IPS DF 6.9 (cell line): ENCODE measurements at regions not wholly inside any gene's neighbourhood (a gene's known extent, or its start where the extent isn't known, plus 50 kb on each side); places are given as distances from the start of the nearest gene placed in this dataset.

Source experiments
- DNase-seq: peaks from one replicate; pipeline ENCODE4 v3.0.0-alpha.2; 2013; ENCODE audit warnings: low read depth, low spot score
- H3K27ac ChIP-seq: one replicate; pipeline ENCODE4 v1.5.1; 2013; ENCODE audit warnings: low read length, control low read depth
- H3K27me3 ChIP-seq: 2 replicates; pipeline ENCODE4 v1.6.1; 2013; ENCODE audit warnings: mild to moderate bottlenecking, low read length; ENCODE audit not compliant: control insufficient read depth, insufficient read depth
- H3K36me3 ChIP-seq: 2 replicates; pipeline ENCODE4 v1.6.1; 2013; ENCODE audit warnings: low read length; ENCODE audit not compliant: control insufficient read depth, insufficient read depth
- H3K4me1 ChIP-seq: 2 replicates; pipeline ENCODE4 v1.6.1; 2013; ENCODE audit warnings: low read length; ENCODE audit not compliant: control insufficient read depth, insufficient read depth
- H3K4me3 ChIP-seq: 2 replicates; pipeline ENCODE4 v1.5.1; 2013; ENCODE audit warnings: mild to moderate bottlenecking, low read length
- H3K9me3 ChIP-seq: 2 replicates; pipeline ENCODE4 v1.6.1; 2013; ENCODE audit warnings: low read length, inconsistent platforms; ENCODE audit not compliant: control insufficient read depth, insufficient read depth
- WGBS: extraction: QIAGEN DNeasy Blood & Tissue Kit; methylation state at CpG from one replicate; pipeline ENCODE4 v1.1.7; 2013; ENCODE audit warnings: mixed read lengths, missing lambda C conversion rate; ENCODE audit not compliant: insufficient read length, insufficient coverage; 5-methylcytosine and 5-hydroxymethylcytosine counted together

GRCh38 chr2:164243315-164243714 is 378.0 kb downstream of the GRB14 start:
- Histone ChIP-seq H3K4me3 (no peak overlapping the region), H3K27me3 (no peaks in the 10 kb centered on the region), H3K27ac (no peak overlapping the region), H3K36me3 (no peaks in the 10 kb centered on the region), H3K9me3 (no peaks in the 10 kb centered on the region), H3K4me1 (no peaks in the 10 kb centered on the region)
- no peak for DNase-seq

GRCh38 chr2:164242409-164242808 is 378.9 kb downstream of the GRB14 start:
- Histone ChIP-seq H3K27ac (no peak overlapping the region), H3K36me3 (no peaks in the 10 kb centered on the region), H3K4me1 (no peaks in the 10 kb centered on the region), H3K9me3 (no peaks in the 10 kb centered on the region), H3K4me3 (no peak overlapping the region), H3K27me3 (no peaks in the 10 kb centered on the region)
- DNase-seq: no peak
- WGBS: no CpG with 5 or more reads among the region's 3 CpGs

- Histone ChIP-seq H3K4me3 (no peak overlapping the region), H3K27me3 (no peaks in the 10 kb centered on the region), H3K4me1 (no peaks in the 10 kb centered on the region), H3K9me3 (no peaks in the 10 kb centered on the region), H3K36me3 (no peaks in the 10 kb centered on the region), H3K27ac (no peak overlapping the region)
- DNase-seq: no peak
- no CpG with 5 or more reads among the region's 1 CpG for WGBS
These were observed 387.2 kb downstream of the GRB14 start for GRCh38 chr2:164234074-164234473.

GRCh38 chr2:164224007-164224406 is 397.3 kb downstream of the GRB14 start:
- Histone ChIP-seq H3K27me3 (no peaks in the 10 kb centered on the region), H3K27ac (no peak overlapping the region), H3K4me3 (no peak overlapping the region)

GRCh38 chr2:164221473-164221872 is 399.8 kb downstream of the GRB14 start:
- H3K4me1 ChIP-seq: no peaks in the 10 kb centered on the region
- no peaks in the 10 kb centered on the region for H3K9me3 ChIP-seq
- no peak overlapping the region for H3K27ac ChIP-seq
- WGBS: 100% methylated on average over 2 of the region's 2 CpGs
- H3K36me3 ChIP-seq: no peaks in the 10 kb centered on the region
- no peaks in the 10 kb centered on the region for H3K27me3 ChIP-seq
- H3K4me3 ChIP-seq: no peak overlapping the region
- DNase-seq: no peak

More at GRCh38 chr2:164224007-164224406, 397.3 kb downstream of the GRB14 start:
- Histone ChIP-seq H3K4me1 (no peaks in the 10 kb centered on the region), H3K36me3 (no peaks in the 10 kb centered on the region), H3K9me3 (no peaks in the 10 kb centered on the region)
- DNase-seq: no peak

GRCh38 chr2:164220265-164220664 is 401.0 kb downstream of the GRB14 start:
- H3K9me3 ChIP-seq: no peaks in the 10 kb centered on the region
- no CpG with 5 or more reads among the region's 4 CpGs for WGBS
- no peaks in the 10 kb centered on the region for H3K36me3 ChIP-seq
- H3K27me3 ChIP-seq: no peaks in the 10 kb centered on the region
- no peaks in the 10 kb centered on the region for H3K4me1 ChIP-seq
- H3K27ac ChIP-seq: no peak overlapping the region
- DNase-seq: no peak
- H3K4me3 ChIP-seq: no peak overlapping the region

- no peak overlapping the region for H3K27ac ChIP-seq
- no peaks in the 10 kb centered on the region for H3K36me3 ChIP-seq
- H3K27me3 ChIP-seq: no peaks in the 10 kb centered on the region
- H3K4me1 ChIP-seq: no peaks in the 10 kb centered on the region
- no peak for DNase-seq
- H3K9me3 ChIP-seq: no peaks in the 10 kb centered on the region
- no CpG with 5 or more reads among the region's 1 CpG for WGBS
- no peak overlapping the region for H3K4me3 ChIP-seq
These were observed 407.4 kb downstream of the GRB14 start for GRCh38 chr2:164213916-164214315.

- Histone ChIP-seq H3K27me3 (no peaks in the 10 kb centered on the region), H3K27ac (no peak overlapping the region), H3K9me3 (no peaks in the 10 kb centered on the region), H3K4me1 (no peaks in the 10 kb centered on the region), H3K4me3 (no peak overlapping the region), H3K36me3 (no peaks in the 10 kb centered on the region)
- DNase-seq: no peak
- WGBS: no CpG with 5 or more reads among the region's 1 CpG
These were observed 415.9 kb downstream of the GRB14 start for GRCh38 chr2:164205347-164205746.

GRCh38 chr2:164203131-164203530 is 418.2 kb downstream of the GRB14 start:
- Histone ChIP-seq H3K27ac (no peak overlapping the region), H3K36me3 (no peaks in the 10 kb centered on the region), H3K9me3 (no peaks in the 10 kb centered on the region), H3K27me3 (no peaks in the 10 kb centered on the region), H3K4me1 (no peaks in the 10 kb centered on the region), H3K4me3 (no peak overlapping the region)
- no CpG with 5 or more reads among the region's 3 CpGs for WGBS
- DNase-seq: no peak

GRCh38 chr2:164198256-164198655 is 423.0 kb downstream of the GRB14 start:
- no peak overlapping the region for H3K27ac ChIP-seq
- H3K4me3 ChIP-seq: no peak overlapping the region
- no peaks in the 10 kb centered on the region for H3K4me1 ChIP-seq
- no peaks in the 10 kb centered on the region for H3K36me3 ChIP-seq
- DNase-seq: no peak
- WGBS: no CpG with 5 or more reads among the region's 1 CpG
- H3K27me3 ChIP-seq: no peaks in the 10 kb centered on the region
- H3K9me3 ChIP-seq: no peaks in the 10 kb centered on the region

GRCh38 chr2:164190700-164191099 is 430.6 kb downstream of the GRB14 start:
- DNase-seq: no peak
- WGBS: no CpG with 5 or more reads among the region's 4 CpGs
- Histone ChIP-seq H3K27ac (no peak overlapping the region), H3K27me3 (no peaks in the 10 kb centered on the region), H3K4me1 (no peaks in the 10 kb centered on the region), H3K9me3 (no peaks in the 10 kb centered on the region), H3K36me3 (no peaks in the 10 kb centered on the region), H3K4me3 (no peak overlapping the region)
